Prostate gland (tissue), 2 donors: ENCODE measurements at regions not wholly inside any gene's neighbourhood (a gene's known extent, or its start where the extent isn't known, plus 50 kb on each side); places are given as distances from the start of the nearest gene placed in this dataset.

ENCODE experiments used
- POLR2A ChIP-seq: fragments of 450-650 bp; IDR thresholded peaks from one replicate; pipeline ENCODE4 v1.6.1; 2016; ENCODE audit warnings: antibody characterized with exemption, mild to moderate bottlenecking
- POLR2AphosphoS5 ChIP-seq: sonication (generic); formaldehyde crosslinking; IDR thresholded peaks from one replicate; pipeline ENCODE4 v1.6.1; 2017; ENCODE audit warnings: antibody characterized with exemption
- TF ChIP-seq, protein P1 (sequence below), 4 experiments: fragments of 200-600 bp in 2 of 4; fragments of 450-650 bp in 2 of 4; sonication (generic) in 2 of 4; IDR thresholded peaks; 1 replicate in 3 of 4; 2 replicates in 1 of 4; pipeline ENCODE4 v1.5.1; 2016 to 2019; ENCODE audit warnings: antibody characterized with exemption in 4 of 4, mild to moderate bottlenecking in 2 of 4, moderate library complexity in 2 of 4

DNA sequence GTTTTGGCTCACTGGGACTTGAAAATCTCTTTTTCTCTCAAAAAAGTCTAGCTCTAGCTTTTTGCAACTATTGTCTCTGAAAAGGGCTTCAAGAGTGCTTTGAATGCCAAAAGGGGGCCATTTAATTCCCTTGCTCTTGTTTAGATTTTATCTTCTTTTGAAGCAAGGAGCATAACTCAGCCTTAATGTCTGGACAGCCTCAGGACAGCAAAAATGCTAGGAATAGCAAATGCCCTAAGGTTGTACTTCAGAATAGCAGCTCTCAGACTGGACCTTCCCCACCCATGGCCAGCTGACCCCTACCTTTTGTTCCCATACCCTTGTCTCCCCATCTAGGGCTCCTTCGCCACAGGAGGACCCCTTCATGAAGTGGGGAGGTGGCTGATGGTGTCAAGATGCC lies 121.4 kb downstream of the KCNK1 start:
- TF ChIP-seq, protein P1, sequence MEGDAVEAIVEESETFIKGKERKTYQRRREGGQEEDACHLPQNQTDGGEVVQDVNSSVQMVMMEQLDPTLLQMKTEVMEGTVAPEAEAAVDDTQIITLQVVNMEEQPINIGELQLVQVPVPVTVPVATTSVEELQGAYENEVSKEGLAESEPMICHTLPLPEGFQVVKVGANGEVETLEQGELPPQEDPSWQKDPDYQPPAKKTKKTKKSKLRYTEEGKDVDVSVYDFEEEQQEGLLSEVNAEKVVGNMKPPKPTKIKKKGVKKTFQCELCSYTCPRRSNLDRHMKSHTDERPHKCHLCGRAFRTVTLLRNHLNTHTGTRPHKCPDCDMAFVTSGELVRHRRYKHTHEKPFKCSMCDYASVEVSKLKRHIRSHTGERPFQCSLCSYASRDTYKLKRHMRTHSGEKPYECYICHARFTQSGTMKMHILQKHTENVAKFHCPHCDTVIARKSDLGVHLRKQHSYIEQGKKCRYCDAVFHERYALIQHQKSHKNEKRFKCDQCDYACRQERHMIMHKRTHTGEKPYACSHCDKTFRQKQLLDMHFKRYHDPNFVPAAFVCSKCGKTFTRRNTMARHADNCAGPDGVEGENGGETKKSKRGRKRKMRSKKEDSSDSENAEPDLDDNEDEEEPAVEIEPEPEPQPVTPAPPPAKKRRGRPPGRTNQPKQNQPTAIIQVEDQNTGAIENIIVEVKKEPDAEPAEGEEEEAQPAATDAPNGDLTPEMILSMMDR (IDR thresholded peaks at IDR 0.05), result no peak
- TF ChIP-seq POLR2A, result no peak
- no peak for TF ChIP-seq POLR2AphosphoS5
